ENCODE measurements at regions not wholly inside any gene's neighbourhood (a gene's known extent, or its start where the extent isn't known, plus 50 kb on each side); places are given as distances from the start of the nearest gene placed in this dataset.
"Not testable (repeated sequence)": the region's sequence is repeated elsewhere in the genome, so short reads cannot be mapped to it uniquely, and the experiment has no call there.

DNA sequence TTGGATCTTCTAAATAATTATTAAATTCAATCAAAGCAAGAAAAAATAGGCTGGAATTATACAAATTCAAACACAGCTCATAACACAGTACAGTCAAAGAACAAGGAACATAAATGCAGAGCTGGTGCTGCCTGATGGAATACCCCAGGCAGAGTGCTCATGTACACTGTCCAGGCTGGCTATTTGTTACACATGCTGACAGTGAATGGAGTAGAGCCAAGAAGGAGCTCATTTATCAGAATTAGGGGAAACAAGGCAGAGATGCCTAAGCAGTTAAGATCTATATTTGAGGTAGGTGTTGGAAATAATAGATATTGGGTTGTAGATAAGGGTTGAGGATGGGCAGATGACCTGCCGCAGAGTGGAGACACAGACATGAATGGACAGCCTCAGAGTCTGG lies 788.2 kb upstream of the ARPP21 start:
- DNase-seq: no peak

DNA sequence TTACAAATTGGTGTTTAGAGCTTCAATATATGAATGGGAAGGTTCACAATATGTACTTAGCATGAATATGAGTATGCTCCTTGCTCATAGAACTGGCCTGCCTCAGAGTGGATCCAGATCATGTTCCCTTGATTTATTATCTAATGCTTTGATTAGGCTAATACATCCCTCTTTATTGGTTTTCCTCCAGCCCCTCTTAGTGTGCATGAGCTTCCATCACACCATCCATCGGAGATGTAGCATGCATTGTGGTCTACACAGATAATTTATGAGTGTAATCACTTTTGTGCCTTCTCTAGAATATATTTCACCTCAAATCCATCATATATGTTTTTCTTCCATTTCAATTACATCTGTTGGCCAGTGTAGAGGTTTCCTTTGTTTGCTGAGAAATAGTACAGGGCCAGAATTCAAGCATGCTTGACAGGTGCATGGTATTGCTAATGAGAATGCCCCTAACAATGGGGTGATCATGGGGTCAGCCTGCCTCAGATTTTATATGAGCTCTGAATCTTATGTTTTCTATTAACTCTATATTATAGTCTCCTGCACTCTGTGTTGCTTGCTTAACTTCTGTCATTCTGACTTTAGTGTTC lies 786.4 kb upstream of the ARPP21 start:
- no peak for DNase-seq

DNA sequence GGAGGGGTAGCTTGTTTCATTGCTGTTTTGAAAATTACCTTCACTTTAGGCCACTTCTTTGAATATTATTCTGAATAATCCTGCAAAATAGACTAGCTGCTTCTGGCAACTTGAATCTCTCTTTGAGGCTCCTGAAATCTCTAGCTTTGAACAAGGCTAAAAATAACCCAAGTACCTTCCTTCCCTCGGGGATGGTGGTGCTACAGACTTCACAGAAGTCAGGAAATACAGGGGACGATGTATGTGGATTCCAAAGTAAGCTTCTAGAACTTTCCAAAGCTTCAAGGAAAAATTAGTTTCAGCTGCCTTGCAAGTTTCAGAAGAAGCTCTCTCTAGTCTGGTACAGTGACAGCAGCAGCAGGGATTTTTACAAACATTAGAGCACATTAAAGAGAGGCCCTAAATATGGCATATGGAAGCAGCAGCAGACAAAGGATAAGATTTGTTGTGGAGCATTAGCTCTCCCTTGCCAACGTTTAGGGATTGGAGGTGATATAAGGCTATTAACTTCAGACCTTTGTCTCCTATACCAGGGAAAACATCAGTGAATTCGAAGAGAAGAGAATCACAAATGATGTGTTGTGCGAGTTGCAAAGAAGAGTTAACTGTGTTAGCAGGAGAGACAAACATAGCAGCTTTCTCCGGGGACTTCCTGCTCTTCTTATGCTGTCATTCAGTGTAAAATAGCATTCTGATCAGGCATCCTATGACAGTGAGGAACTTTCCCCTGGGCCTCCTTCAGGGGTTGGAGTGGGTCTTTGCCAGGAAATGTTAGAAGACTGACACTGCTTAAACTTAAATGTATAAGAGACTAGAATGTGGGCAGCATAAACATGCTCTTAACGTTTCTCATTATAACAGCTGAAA lies 783.0 kb upstream of the ARPP21 start:
- DNase-seq: no peak

DNA sequence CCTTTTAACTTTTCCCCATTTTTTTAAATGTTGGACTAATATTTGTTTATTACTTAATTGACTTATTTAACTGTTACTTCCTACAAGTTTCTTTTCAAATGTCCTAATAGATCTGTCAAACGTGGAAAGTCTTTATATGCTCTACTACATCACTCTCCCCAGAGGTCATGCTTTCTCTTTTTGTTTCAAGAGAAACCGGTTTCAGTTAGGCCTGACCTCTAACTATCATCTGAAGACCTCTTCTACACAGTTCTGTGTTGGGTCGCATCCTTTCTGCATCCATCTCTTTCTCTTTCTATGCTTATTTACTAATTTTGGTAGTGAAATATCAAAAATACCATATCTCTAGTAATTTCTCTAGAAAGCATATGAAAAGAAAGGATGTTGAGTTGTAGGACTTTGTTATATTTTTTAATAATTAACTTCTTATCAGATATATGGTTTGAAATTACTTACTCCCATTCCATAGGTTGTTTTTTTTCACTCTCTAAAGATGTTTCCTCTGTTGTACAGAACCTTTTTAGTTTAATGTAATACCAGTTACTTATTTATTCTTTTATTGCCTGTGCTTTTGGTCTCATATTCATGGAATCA lies 781.2 kb upstream of the ARPP21 start:
- no peak for DNase-seq

DNA sequence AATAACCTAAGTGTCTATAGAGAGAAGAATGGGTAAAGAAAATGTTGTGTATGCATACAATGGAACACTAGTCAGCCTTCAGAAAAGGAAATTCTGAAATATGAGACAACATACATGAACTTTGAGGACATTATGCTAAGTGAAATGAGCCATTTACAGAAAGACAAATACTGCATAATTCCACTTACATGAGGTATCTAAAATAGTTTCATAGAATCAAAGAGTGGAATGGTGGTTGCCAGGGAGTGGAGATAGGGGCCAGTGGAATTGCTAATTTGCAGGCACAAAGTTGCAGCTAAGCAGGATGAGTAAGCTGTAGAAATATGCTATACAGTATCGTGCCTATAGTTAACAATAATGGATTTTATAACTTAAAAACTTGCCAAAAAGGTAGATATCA lies 779.6 kb upstream of the ARPP21 start:
- no peak for DNase-seq

DNA sequence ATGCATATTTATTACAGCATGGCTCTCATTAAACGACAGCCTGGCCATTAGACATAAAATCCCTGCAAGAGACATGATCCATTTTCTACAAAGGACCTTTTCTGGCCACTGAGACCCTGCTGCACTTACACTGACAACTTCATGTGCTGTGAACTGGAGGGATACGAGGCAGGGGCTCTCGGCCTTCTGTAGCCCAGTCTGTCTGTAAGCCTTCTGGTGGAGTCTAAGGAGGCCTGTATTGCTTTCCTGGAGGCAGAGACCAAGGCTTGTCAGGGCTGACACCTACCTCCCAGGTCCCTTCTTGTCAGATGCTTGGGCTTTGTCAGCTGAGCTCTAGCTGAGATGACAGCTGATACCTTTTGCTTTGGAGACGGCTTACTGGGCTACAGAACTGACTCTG lies 776.9 kb upstream of the ARPP21 start:
- no peak for DNase-seq

DNA sequence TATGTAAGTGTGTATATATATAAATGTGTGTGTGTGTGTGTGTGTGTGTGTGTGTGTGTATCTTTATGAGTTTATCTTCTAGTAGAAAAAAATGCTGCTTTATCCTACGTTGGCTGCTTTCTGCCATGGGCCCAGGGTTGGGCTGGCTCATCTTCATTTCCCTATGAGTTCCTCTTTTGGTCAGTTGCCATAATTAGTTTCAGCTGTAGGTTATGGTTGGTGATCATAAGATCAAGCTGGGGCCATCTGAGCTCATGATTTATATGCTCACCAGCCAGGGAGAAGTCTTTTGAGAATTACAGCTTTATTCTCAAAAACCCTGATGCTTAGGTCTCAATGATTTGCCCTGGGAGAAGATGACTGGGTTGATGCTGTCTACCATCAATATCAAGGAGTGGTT lies 775.8 kb upstream of the ARPP21 start:
- no peak for DNase-seq

DNA sequence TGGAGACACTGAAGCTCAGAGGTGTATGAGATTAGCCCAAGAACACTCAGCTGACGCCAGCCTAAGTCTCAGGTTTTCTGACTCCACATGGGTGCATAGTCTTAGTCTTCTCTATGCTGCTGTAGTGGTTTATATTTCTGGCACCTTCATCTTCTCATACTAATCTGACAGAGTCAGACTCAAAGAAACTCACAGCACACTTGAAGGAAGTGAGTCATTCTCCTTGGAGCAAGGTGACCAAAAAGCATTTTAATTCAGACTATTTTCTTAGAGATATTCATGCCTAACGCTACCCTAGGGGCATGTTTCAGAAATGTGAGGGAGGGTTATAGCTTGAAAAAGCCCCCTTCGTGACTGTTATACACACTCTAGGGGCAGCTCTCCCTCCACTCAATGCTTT lies 775.3 kb upstream of the ARPP21 start:
- DNase-seq: no peak

DNA sequence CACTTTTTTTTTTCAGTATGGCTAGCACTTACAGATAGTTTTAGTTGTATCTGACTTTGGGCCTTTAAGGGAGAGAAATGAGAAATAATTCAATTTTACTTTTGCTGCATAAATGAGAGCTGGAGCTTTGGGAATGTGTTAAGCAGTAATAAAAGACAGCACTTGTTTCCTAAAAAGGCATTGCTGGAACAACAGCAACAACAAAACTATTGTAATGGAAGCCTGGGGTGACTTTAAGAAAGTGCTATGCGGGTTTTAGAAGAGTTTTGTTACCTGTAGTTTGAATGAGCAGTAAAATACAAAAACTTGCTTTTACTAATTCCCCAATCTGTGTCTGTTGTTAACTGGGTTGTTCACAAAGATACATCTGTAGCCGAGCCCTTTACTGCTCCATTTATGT lies 774.0 kb upstream of the ARPP21 start:
- DNase-seq: no peak

DNA sequence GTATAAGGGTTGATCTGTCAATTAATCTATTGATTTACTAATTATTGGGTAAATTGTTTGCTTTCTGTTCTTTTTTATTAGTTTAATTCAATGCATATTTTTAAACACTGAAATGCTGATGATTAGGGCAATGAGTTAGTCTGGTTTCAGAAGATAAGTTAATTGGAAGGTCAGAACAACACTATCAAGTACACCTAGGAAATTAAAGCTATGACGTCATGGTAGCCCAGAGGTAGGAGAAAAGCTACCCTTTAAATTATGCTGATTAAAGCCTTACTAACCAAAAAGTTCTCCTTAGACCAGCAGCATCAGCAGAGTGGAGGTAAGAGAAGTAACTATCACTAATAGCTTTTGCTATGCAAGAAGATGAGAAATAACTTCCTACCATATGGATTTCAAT lies 770.4 kb upstream of the ARPP21 start:
- DNase-seq: no peak

DNA sequence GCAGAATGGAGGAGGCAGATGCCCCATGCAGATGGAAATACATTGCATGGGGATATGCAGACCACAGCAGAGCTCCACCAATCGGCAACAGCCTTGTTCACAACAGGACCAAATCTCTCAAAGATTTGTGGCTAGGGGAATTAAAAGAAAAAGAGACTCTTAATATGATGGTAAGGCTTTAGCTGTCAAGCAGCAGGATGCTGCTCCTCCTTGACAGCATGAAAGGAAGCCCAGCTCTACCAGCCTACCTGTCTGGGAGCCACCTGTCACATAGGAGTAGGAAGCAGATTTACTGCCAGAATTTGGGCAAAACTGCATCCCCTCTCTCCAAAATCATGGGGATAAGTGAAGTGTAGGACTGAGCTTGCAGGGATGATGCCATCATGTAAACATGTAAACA lies 769.6 kb upstream of the ARPP21 start:
- no peak for DNase-seq

DNA sequence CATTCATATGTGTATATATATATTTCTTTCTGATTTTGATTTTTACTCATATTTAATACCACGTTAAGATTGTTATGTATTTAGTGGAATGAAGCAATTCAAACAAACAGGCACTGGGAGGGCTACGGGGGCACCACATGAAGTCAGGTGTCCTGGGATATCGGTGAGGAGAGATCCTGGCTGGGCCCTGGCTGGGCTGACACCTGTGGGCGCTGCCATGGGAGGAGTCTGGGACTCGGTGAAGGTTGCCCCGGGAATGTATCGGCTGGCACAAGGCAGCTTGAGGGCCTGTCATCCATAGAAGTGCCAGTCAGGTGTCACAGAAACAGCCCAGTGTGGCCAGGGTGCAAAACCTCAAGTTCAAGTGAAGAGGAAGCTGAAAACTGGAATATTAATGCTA lies 766.9 kb upstream of the ARPP21 start:
- no peak for DNase-seq

DNA sequence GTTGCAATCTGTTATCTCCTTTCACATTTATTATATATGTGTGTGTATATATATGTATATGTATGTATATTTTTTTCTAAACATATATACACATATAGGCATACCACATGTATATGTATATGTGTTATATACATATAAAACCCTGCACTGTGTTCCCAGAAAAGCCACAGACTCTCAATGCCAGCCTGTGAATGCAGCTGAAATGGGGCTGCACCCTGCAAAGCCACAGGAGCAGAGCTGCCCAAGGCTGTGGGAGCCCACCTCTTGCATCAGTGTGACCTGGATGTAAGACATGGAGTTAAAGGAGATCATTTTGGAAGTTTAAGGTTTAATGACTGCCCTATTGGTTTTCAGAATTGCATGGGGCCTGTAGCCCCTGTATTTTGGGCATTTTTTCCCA lies 762.3 kb upstream of the ARPP21 start:
- no peak for DNase-seq

DNA sequence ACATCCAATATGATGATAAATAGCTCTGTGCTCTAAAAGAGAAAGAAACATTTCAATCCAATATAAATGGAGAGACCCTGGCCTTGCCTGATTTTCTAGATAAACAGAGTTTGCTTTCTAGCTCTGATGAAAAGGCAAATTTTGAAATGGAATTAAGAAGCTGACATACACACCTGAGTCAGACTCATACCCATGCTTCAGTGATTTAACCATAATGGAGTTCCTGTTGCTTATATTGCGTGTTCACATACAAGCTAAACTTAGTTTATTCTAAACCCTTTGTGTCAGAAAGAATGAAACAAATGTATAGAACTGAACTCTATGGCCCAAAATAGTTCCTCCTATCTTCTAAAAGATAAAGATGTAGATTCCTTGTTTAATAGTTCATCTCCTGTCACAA lies 760.8 kb upstream of the ARPP21 start:
- DNase-seq: no peak

DNA sequence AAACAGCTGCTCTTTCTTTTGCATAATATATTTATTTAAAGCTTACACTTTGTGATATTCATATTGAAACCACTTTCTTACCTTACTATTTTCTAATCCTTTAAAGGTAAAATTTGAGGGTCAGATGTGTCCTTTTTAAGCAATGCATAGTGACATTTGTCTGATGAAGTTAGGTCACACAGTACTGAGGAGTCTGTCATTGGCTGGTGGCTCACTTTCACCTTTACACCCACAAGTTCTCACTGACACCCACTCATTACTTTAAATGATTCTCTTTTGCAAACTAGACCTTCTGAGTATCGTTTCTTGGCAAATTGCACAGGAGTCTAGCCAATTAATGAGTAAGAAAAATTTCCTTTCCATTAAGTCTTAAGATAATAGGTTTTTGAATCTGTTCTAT lies 758.3 kb upstream of the ARPP21 start:
- no peak for DNase-seq

DNA sequence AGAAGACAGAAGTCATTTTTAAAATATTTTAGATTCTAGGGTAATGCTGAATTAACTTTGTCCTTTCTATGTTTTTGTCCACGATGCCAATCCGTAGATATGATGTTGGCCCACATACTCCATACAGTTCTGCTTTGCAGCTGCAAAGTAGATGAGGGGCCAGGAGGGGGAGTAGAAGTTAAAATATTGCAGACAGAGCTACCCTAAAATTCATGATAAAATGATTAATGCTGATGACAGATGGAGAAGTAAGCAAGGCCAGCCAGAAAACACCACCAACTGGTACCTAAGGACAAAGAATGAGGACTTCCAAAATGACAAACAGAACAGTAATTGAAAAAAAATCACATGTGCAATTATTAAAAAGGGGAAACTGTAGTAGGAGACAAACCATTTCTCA lies 756.6 kb upstream of the ARPP21 start:
- no peak for DNase-seq

DNA sequence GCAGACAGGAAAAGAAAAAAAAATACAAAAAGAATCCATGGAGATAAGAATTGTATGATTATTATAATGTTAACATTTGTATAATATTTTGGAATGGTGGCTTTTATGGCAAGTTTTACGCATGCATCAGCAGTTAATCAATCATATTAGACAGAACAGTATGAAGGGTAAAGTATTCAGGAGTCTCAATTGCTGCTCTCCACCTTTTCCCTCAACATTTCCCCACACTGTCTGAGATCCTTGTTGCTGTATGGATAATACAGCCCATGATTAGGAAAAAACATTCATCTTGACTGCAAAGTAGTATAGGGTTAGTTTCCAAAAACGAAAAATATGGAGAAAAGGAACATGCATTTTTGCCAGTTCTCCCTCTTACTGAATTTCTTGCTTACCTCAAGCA lies 755.3 kb upstream of the ARPP21 start:
- DNase-seq: no peak

DNA sequence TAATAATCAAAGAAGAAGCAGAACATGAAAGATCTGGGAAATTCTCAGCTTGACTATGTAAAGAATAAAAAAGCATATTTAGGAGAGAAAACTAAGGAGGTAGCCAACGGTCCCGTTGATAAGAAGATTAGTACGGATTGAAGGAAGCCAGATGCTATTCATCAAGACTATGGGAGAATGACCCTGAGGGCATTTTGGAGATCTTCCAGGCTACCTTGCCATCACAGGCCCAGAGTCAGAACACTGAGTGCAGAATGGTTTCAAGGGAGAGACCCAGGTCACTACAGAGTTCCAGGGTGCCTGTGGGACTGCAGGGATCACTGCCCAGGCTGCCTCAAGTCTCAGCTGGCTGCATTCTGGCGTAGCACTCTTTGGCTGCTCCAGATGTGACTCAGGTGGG lies 752.9 kb upstream of the ARPP21 start:
- no peak for DNase-seq

DNA sequence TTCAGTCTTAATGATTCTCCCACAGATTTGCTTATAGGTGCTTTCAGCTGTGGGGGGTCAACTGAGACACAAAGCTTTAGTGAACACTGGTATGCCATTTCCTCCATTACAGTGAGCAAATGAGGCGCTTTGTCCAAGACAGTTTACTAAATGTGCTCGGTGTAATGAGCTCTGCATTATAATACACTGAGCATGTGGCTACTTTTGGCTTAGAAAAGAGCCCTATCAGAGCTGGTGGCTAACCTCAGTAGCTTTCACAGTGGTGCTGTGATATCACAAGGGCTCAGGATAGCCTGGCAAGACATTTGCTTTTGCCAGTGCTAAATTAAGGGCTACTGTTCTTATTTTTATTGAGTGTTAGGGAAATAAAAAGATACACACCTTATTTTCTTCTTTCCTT lies 749.7 kb upstream of the ARPP21 start:
- no peak for DNase-seq

DNA sequence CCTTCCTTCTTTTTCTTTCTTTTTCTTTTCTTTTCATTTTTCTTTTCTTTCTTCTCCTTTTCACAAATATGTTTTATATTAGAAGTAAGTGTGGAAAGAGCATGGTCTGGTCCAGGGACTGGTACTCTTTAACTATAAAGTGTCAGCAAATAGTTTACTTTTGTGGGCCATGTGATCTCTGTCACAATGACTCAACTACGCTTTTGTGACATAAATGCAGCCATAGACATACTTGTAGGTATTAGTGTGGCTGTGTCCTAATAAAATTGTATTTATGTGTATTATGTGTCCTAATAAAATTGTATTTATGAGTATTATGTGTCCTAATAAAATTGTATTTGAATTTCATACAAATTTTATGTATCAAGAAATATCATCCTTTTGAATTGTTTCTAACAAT lies 749.1 kb upstream of the ARPP21 start:
- DNase-seq: no peak

DNA sequence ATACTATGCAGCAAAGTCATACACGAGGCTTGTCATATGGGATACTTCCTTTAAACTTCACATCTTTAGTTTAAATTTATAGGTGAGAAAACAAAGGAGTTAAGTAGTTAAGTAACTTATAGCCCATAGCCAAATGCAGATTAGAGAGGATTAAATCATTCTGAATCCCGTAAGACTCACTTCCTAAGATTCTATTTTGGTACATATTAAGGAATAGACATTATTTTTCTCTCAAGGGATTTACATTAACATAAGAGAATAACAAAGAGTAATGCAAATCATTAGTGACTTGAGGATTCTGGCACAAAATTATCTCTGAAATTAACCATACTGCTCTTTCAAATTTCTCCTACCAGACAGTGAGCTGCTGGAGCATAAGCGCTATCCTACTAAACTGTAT lies 747.4 kb upstream of the ARPP21 start:
- no peak for DNase-seq

DNA sequence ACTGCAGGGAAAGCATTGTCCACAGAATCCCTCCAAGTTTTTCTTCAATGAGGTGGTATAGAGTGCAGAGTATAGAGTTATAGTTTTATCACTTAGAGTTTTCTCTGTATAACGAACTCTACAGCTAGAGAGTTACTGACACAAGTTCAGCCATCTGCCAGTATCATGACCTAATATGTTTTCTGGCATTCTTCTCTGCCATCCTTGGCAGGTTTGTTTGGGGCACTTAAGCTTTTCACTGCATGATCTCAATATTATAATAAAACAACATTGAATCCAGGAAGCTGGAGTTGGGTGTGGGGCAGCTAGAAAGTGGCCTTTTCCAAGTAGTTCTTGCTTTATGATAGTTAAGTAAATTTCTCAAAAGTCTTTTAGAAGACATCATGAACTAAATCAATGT lies 743.5 kb upstream of the ARPP21 start:
- no peak for DNase-seq

DNA sequence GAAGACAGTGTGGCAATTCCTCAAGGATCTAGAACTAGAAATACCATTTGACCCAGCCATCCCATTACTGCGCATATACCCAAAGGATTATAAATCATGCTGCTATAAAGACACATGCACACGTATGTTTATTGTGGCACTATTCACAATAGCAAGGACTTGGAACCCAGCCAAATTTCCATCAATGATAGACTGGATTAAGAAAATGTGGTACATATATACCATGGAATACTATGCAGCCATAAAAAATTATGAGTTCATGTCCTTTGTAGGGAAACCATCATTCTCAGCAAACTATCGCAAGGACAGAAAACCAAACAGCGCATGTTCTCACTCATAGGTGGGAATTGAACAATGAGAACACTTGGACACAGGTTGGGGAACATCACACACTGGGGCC lies 729.6 kb upstream of the ARPP21 start:
- DNase-seq: not testable (repeated sequence)

DNA sequence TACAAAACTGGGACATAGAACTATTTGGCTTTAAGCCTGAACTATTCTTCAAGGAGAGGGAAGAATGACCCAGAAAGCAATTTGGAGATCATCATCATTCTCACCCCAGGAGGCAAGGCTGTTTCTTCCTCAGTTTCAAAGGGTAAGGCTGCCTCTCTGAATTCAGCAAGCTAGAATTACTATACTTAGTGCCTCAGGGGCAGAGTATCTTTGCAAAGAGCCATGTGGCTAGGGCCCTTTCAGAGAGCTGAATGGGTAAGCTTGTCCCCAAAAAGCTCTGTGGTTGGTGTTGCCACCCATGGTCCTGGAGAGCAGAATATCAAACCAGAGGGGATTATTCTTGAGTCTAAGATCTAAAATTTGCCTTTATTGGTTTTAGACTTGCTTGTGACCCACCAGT lies 720.3 kb upstream of the ARPP21 start:
- DNase-seq: no peak

DNA sequence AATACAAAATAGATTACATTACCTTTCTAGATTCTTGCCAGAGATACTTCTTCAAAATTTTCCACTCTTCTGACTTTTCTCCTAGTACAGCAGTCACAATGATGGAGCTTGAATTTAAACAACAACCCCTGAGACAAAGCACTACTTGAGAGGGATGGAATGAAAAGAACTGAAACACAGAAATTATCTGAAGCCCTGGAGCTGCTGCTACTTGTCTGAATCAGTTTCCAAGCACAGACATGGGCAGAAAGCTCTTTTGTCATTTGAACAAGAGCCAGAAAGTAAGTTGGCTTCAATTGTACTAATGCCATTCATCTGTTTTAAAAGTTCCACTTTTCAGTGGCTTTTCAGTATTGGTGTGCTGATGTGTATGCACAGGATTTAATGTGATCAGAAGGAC lies 718.5 kb upstream of the ARPP21 start:
- DNase-seq: no peak

All from GOT3 (cell line).